SU-DHL-6 (cell line): ENCODE measurements at regions not wholly inside any gene's neighbourhood (a gene's known extent, or its start where the extent isn't known, plus 50 kb on each side); places are given as distances from the start of the nearest gene placed in this dataset.

Experiments used
- H2AFZ ChIP-seq: fragments of 200-600 bp; sonication (generic); 2 replicates; pipeline ENCODE4 v1.6.1; 2014; ENCODE audit warnings: low read depth, mild to moderate bottlenecking, moderate library complexity, mixed read lengths, antibody characterized with exemption, low read length; ENCODE audit not compliant: severe bottlenecking
- H3F3A ChIP-seq: fragments of 200-600 bp; shearing (Covaris generic); 2 replicates; pipeline ENCODE4 v1.6.0; 2016; ENCODE audit warnings: antibody characterized with exemption, mild to moderate bottlenecking; ENCODE audit not compliant: insufficient read depth
- H3K27ac ChIP-seq: fragments of 200-600 bp; sonication (generic); 2 replicates; pipeline ENCODE4 v1.5.1; 2016; ENCODE audit warnings: low read depth, mild to moderate bottlenecking, low read length, moderate library complexity, mixed read lengths
- H3K27me3 ChIP-seq: fragments of 200-600 bp; sonication (generic), shearing (Covaris generic); 2 replicates; pipeline ENCODE4 v1.6.0; 2014; ENCODE audit warnings: mild to moderate bottlenecking, low read length
- H3K36me3 ChIP-seq: fragments of 200-600 bp; sonication (generic); 2 replicates; pipeline ENCODE4 v1.6.1; 2014; ENCODE audit warnings: mild to moderate bottlenecking, low read length, mixed read lengths
- H3K4me2 ChIP-seq: fragments of 300-600, 200-600 bp; shearing (Covaris generic), sonication (generic); 2 replicates; pipeline ENCODE4 v1.6.0; 2014; ENCODE audit warnings: low read length, low read depth, mild to moderate bottlenecking; ENCODE audit not compliant: poor library complexity, severe bottlenecking
- H3K4me3 ChIP-seq: fragments of 200-600 bp; sonication (generic); 2 replicates; pipeline ENCODE4 v1.5.1; 2014; ENCODE audit warnings: antibody characterized with exemption, low read length, mild to moderate bottlenecking, mixed read lengths; ENCODE audit not compliant: insufficient read depth, poor library complexity, severe bottlenecking
- H3K79me2 ChIP-seq: fragments of 200-600 bp; sonication (generic); 2 replicates; pipeline ENCODE4 v1.6.1; 2014; ENCODE audit warnings: mild to moderate bottlenecking, low read length, moderate library complexity; ENCODE audit not compliant: insufficient read depth
- H3K9ac ChIP-seq: fragments of 200-600 bp; sonication (generic); 2 replicates; pipeline ENCODE4 v1.7.0; 2014; ENCODE audit warnings: mild to moderate bottlenecking, low read length
- H3K9me2 ChIP-seq: fragments of 200-600 bp; sonication (generic); replicated peaks from 2 replicates; pipeline ENCODE4 v1.6.1; 2014; ENCODE audit warnings: low read length; ENCODE audit not compliant: insufficient read depth
- H3K9me3 ChIP-seq: fragments of 200-600 bp; sonication (generic); 2 replicates; pipeline ENCODE4 v1.6.1; 2014; ENCODE audit warnings: low read length, mixed read lengths; ENCODE audit not compliant: insufficient read depth
- H4K20me1 ChIP-seq: fragments of 200-600 bp; sonication (generic); 2 replicates; pipeline ENCODE4 v1.6.1; 2014; ENCODE audit warnings: low read depth, mild to moderate bottlenecking, antibody characterized with exemption, low read length, moderate library complexity, mixed read lengths
- EZH2phosphoT487 ChIP-seq: fragments of 200-600 bp; sonication (generic), shearing (Covaris generic); conservative IDR thresholded peaks from 2 replicates; pipeline ENCODE4 v1.6.1; 2018; ENCODE audit warnings: mild to moderate bottlenecking, antibody characterized with exemption, low read length, moderate library complexity, mixed read lengths
- TF ChIP-seq, protein P1 (sequence below): fragments of 200-600 bp; sonication (generic); IDR thresholded peaks from one replicate; pipeline ENCODE4 v1.5.1; 2017; ENCODE audit warnings: antibody characterized with exemption, mild to moderate bottlenecking, low read length, moderate library complexity; ENCODE audit not compliant: insufficient read depth, poor library complexity, severe bottlenecking

DNA sequence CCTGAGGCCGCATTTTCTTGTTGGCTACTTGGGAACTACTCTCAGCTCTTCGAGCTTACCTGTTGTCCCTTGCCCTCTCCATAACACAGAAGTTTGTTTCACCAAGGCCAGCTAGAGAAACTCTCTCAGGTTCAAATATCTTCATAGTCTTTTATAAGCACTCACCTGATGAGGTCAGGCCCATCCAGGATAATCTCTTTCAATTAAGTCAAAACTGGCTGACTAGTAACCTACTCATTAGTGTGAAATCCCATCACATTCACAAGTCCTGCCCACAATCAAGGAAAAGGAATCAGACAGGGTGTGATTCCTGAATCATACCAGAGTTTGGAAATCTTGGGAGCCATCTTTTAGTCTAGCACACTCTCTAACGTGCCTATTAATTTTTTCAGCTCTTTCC, 195.2 kb upstream of the HS3ST5 start:
- H3K27ac ChIP-seq, result no peak overlapping the region
- no peak overlapping the region for H3K4me3 ChIP-seq
- H3K79me2 ChIP-seq, result no peaks in the 10 kb centered on the region
- no peak overlapping the region for H2AFZ ChIP-seq
- H3F3A ChIP-seq, result no peaks in the 10 kb centered on the region
- TF ChIP-seq, protein P1, sequence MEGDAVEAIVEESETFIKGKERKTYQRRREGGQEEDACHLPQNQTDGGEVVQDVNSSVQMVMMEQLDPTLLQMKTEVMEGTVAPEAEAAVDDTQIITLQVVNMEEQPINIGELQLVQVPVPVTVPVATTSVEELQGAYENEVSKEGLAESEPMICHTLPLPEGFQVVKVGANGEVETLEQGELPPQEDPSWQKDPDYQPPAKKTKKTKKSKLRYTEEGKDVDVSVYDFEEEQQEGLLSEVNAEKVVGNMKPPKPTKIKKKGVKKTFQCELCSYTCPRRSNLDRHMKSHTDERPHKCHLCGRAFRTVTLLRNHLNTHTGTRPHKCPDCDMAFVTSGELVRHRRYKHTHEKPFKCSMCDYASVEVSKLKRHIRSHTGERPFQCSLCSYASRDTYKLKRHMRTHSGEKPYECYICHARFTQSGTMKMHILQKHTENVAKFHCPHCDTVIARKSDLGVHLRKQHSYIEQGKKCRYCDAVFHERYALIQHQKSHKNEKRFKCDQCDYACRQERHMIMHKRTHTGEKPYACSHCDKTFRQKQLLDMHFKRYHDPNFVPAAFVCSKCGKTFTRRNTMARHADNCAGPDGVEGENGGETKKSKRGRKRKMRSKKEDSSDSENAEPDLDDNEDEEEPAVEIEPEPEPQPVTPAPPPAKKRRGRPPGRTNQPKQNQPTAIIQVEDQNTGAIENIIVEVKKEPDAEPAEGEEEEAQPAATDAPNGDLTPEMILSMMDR, result no peak
- no peak for TF ChIP-seq EZH2phosphoT487
- H3K9me3 ChIP-seq, result no peaks in the 10 kb centered on the region
- no peak overlapping the region for H3K9ac ChIP-seq
- no peaks in the 10 kb centered on the region for H4K20me1 ChIP-seq
- no peaks in the 10 kb centered on the region for H3K27me3 ChIP-seq
- H3K9me2 ChIP-seq, result no peaks in the 10 kb centered on the region
- no peak overlapping the region for H3K4me2 ChIP-seq
- no peaks in the 10 kb centered on the region for H3K36me3 ChIP-seq

DNA sequence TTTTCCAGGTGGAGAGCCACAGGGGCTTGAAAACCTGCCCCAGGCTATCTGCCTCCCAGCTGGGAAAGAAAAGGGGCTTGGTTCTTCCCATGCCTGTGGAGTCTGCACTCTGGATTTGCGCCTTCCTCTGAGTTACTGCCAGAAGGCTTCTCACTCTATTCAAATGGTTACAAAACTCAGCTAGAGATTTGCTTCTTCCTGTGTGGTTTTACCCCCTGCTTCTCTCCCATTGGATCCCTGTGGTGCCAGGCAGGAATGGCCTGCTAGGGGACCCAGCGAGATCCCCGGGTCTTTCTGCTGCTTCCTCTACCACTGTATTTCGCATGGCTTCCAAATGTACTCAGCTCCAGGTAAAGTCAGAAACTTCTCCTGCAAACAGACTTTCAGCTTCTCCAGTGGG, 192.0 kb upstream of the HS3ST5 start:
- H3K36me3 ChIP-seq, result no peaks in the 10 kb centered on the region
- H4K20me1 ChIP-seq, result no peaks in the 10 kb centered on the region
- no peak overlapping the region for H2AFZ ChIP-seq
- no peaks in the 10 kb centered on the region for H3K9me3 ChIP-seq
- H3K9me2 ChIP-seq, result no peaks in the 10 kb centered on the region
- no peaks in the 10 kb centered on the region for H3F3A ChIP-seq
- no peak for TF ChIP-seq EZH2phosphoT487
- TF ChIP-seq, protein P1, result no peak
- H3K9ac ChIP-seq, result no peak overlapping the region
- H3K79me2 ChIP-seq, result no peaks in the 10 kb centered on the region
- no peak overlapping the region for H3K4me3 ChIP-seq
- H3K27me3 ChIP-seq, result no peaks in the 10 kb centered on the region
- no peak overlapping the region for H3K27ac ChIP-seq
- no peak overlapping the region for H3K4me2 ChIP-seq

DNA sequence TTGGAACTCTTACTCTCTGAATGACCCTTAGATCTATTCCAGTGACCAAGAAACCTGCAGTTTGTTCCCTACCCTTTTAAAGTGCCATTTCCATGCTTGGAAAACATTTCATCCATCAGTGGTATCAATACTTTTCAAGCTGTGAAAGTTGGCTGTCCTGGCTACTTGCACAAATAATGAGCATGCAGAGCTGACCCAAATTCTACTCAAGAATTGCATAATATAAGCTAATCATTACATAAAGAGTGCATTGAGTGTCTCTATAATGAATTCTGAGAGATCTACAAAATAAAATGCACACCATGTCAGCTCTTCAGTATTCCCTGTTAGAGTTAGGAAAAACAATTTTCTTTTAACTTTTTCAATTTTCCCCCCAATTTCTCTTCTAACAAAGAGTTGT, 181.3 kb upstream of the HS3ST5 start:
- no peak for TF ChIP-seq EZH2phosphoT487
- TF ChIP-seq, protein P1, result no peak
- no peaks in the 10 kb centered on the region for H3F3A ChIP-seq
- H3K27ac ChIP-seq, result no peak overlapping the region
- no peaks in the 10 kb centered on the region for H3K79me2 ChIP-seq
- H3K9me2 ChIP-seq, result no peaks in the 10 kb centered on the region
- H3K27me3 ChIP-seq, result no peaks in the 10 kb centered on the region
- no peak overlapping the region for H3K4me2 ChIP-seq
- no peaks in the 10 kb centered on the region for H3K9me3 ChIP-seq
- H3K9ac ChIP-seq, result no peak overlapping the region
- no peaks in the 10 kb centered on the region for H3K36me3 ChIP-seq
- no peak overlapping the region for H2AFZ ChIP-seq
- H4K20me1 ChIP-seq, result no peaks in the 10 kb centered on the region
- no peak overlapping the region for H3K4me3 ChIP-seq
